Endothelial cell (in vitro differentiated cells): ENCODE measurements at regions not wholly inside any gene's neighbourhood (a gene's known extent, or its start where the extent isn't known, plus 50 kb on each side); places are given as distances from the start of the nearest gene placed in this dataset.

ENCODE experiments used
- DNase-seq: peaks from one replicate; pipeline ENCODE4 v3.0.0; 2021; ENCODE audit warnings: low spot score
- H3K27ac Mint-ChIP-seq: one replicate; pipeline ENCODE4 v1.8.0; 2021; ENCODE audit warnings: mixed read lengths, inconsistent platforms; ENCODE audit not compliant: unreplicated experiment
- H3K27me3 Mint-ChIP-seq: one replicate; pipeline ENCODE4 v1.8.0; 2021; ENCODE audit warnings: mild to moderate bottlenecking, moderate library complexity, mixed read lengths, inconsistent platforms; ENCODE audit not compliant: unreplicated experiment
- H3K36me3 Mint-ChIP-seq: one replicate; pipeline ENCODE4 v1.8.0; 2021; ENCODE audit warnings: mild to moderate bottlenecking, low read depth, mixed read lengths, inconsistent platforms; ENCODE audit not compliant: unreplicated experiment
- H3K4me1 Mint-ChIP-seq: one replicate; pipeline ENCODE4 v1.8.0; 2021; ENCODE audit warnings: mild to moderate bottlenecking, mixed read lengths, inconsistent platforms; ENCODE audit not compliant: unreplicated experiment
- H3K4me3 Mint-ChIP-seq: one replicate; pipeline ENCODE4 v1.8.0; 2021; ENCODE audit warnings: mild to moderate bottlenecking, mixed read lengths, inconsistent platforms; ENCODE audit not compliant: unreplicated experiment
- H3K9me3 Mint-ChIP-seq: one replicate; pipeline ENCODE4 v1.8.0; 2021; ENCODE audit warnings: mixed read lengths, inconsistent platforms; ENCODE audit not compliant: unreplicated experiment
- TF ChIP-seq, protein P1 (sequence below): fragments of 200-600 bp; sonication (generic); IDR thresholded peaks from one replicate; pipeline ENCODE4 v1.5.0; 2021; ENCODE audit warnings: antibody characterized with exemption; ENCODE audit not compliant: unreplicated experiment

DNA sequence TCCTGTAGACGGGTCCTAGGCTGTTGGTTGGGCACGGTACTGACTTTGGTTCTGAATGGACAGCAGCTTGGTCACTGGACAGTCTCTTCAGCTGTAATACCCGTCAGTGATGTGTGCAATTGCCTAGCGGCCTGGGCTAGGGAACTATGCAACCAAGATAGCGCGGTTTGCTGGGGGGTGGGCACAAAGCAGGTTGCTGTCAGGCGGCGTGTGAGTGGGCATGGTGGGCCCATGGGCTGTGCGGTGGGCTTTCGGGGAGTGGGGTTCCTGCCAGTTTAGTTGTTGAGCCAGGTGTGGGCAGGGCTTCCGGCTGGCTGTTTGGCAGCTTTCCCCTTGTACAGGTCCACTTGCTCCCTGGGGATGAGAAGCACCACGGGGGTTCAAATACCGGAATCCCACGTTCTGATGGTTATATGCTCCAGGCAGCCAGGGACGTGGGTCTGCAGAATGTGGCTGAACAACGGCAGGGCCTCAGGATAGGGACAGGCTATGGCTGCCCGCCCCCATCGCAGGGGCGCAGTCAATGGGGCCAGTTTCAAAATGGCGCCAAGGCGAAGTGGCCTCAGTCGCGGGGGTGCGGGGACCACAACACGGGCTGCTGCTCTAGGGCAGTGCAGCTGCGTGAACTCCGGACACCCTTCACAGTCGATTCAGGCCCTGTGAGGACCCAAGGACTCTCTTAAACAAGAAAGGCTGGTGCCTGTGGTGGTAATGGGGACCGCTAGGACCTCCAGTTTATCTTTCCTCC is 407.5 kb upstream of the FIGN start:
- no peaks in the 10 kb centered on the region for H3K36me3 Mint-ChIP-seq
- no peak for DNase-seq

GRCh38 chr2:164142755-164143154 is 406.9 kb upstream of the FIGN start:
- Mint-ChIP-seq H3K27ac (no peak overlapping the region), H3K4me1 (no peaks in the 10 kb centered on the region), H3K36me3 (no peaks in the 10 kb centered on the region), H3K4me3 (no peak overlapping the region), H3K27me3 (no peaks in the 10 kb centered on the region), H3K9me3 (no peaks in the 10 kb centered on the region)
- DNase-seq = no peak
- TF ChIP-seq, protein P1, sequence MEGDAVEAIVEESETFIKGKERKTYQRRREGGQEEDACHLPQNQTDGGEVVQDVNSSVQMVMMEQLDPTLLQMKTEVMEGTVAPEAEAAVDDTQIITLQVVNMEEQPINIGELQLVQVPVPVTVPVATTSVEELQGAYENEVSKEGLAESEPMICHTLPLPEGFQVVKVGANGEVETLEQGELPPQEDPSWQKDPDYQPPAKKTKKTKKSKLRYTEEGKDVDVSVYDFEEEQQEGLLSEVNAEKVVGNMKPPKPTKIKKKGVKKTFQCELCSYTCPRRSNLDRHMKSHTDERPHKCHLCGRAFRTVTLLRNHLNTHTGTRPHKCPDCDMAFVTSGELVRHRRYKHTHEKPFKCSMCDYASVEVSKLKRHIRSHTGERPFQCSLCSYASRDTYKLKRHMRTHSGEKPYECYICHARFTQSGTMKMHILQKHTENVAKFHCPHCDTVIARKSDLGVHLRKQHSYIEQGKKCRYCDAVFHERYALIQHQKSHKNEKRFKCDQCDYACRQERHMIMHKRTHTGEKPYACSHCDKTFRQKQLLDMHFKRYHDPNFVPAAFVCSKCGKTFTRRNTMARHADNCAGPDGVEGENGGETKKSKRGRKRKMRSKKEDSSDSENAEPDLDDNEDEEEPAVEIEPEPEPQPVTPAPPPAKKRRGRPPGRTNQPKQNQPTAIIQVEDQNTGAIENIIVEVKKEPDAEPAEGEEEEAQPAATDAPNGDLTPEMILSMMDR = no peak

More for the DNA sequence above, 407.5 kb upstream of the FIGN start:
- Mint-ChIP-seq H3K27me3 (no peaks in the 10 kb centered on the region), H3K4me3 (no peak overlapping the region), H3K9me3 (no peaks in the 10 kb centered on the region), H3K4me1 (no peaks in the 10 kb centered on the region), H3K27ac (no peak overlapping the region)
- TF ChIP-seq, protein P1 = no peak

DNA sequence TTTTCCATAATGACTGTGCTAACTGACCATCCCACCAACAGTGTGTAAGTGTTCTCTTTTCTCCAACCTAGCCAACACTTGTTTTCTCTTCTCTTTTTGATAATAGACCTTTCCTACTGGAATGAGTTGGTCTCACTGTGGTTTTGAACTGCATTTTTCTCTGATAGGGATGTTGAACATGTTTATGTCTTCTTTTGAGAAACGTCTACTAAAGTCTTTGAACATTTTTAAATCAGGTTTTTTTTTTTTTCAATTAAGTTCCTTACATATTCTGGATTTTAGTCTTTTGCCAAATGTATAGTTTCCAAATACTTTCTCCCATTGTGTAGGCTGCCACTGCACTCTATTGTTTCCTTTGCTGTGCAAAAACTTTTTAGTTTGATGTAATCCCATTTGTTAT is 405.5 kb upstream of the FIGN start:
- H3K9me3 Mint-ChIP-seq = no peaks in the 10 kb centered on the region
- H3K27ac Mint-ChIP-seq = no peak overlapping the region
- no peaks in the 10 kb centered on the region for H3K36me3 Mint-ChIP-seq
- no peaks in the 10 kb centered on the region for H3K4me1 Mint-ChIP-seq
- TF ChIP-seq, protein P1 = no peak
- DNase-seq = no peak
- no peaks in the 10 kb centered on the region for H3K27me3 Mint-ChIP-seq
- H3K4me3 Mint-ChIP-seq = no peak overlapping the region

GRCh38 chr2:164138750-164139149 is 402.9 kb upstream of the FIGN start:
- Mint-ChIP-seq H3K36me3 (no peaks in the 10 kb centered on the region), H3K27me3 (no peaks in the 10 kb centered on the region), H3K4me1 (no peaks in the 10 kb centered on the region), H3K4me3 (no peak overlapping the region), H3K9me3 (no peaks in the 10 kb centered on the region), H3K27ac (no peak overlapping the region)
- TF ChIP-seq, protein P1 = no peak
- DNase-seq = no peak

GRCh38 chr2:164134336-164134735 is 398.5 kb upstream of the FIGN start:
- Mint-ChIP-seq H3K36me3 (no peaks in the 10 kb centered on the region), H3K9me3 (no peaks in the 10 kb centered on the region), H3K27ac (no peak overlapping the region), H3K4me3 (no peak overlapping the region), H3K27me3 (peaks cover 2% of the 10 kb centered on the region), H3K4me1 (no peaks in the 10 kb centered on the region)
- TF ChIP-seq, protein P1 = no peak
- no peak for DNase-seq
